GM23248 (cell line): ENCODE measurements at regions not wholly inside any gene's neighbourhood (a gene's known extent, or its start where the extent isn't known, plus 50 kb on each side); places are given as distances from the start of the nearest gene placed in this dataset.

Source experiments
- DNase-seq: peaks from one replicate; pipeline ENCODE4 v3.0.0-alpha.2; 2015
- H2AFZ ChIP-seq: fragments of 200-600 bp; sonication (generic); 2 replicates; pipeline ENCODE4 v1.6.1; 2016; ENCODE audit warnings: antibody characterized with exemption
- H3F3A ChIP-seq: fragments of 200-600 bp; sonication (generic); 2 replicates; pipeline ENCODE4 v1.6.1; 2016; ENCODE audit warnings: mild to moderate bottlenecking, antibody characterized with exemption, mixed run types; ENCODE audit not compliant: insufficient read depth
- H3K27ac ChIP-seq: fragments of 200-600 bp; sonication (generic); 2 replicates; pipeline ENCODE4 v1.5.1; 2016; ENCODE audit warnings: mild to moderate bottlenecking
- H3K27me3 ChIP-seq: fragments of 200-600 bp; sonication (generic); replicated peaks from 2 replicates; pipeline ENCODE4 v1.6.1; 2016; ENCODE audit warnings: mild to moderate bottlenecking; ENCODE audit not compliant: insufficient read depth
- H3K36me3 ChIP-seq: fragments of 200-600 bp; sonication (generic); 2 replicates; pipeline ENCODE4 v1.6.1; 2016; ENCODE audit warnings: low read depth, mild to moderate bottlenecking
- H3K4me1 ChIP-seq: fragments of 200-600 bp; sonication (generic); 2 replicates; pipeline ENCODE4 v1.6.1; 2016; ENCODE audit warnings: mild to moderate bottlenecking; ENCODE audit not compliant: insufficient read depth
- H3K4me2 ChIP-seq: fragments of 200-600 bp; sonication (generic); one replicate; pipeline ENCODE4 v1.6.1; 2016; ENCODE audit warnings: mild to moderate bottlenecking; ENCODE audit not compliant: unreplicated experiment
- H3K4me3 ChIP-seq: fragments of 200-600 bp; sonication (generic); 2 replicates; pipeline ENCODE4 v1.5.1; 2016; ENCODE audit warnings: mild to moderate bottlenecking
- H3K79me2 ChIP-seq: fragments of 200-600 bp; sonication (generic); 2 replicates; pipeline ENCODE4 v1.6.1; 2016; ENCODE audit warnings: mild to moderate bottlenecking; ENCODE audit not compliant: insufficient read depth
- H3K9ac ChIP-seq: fragments of 200-600 bp; sonication (generic); 2 replicates; pipeline ENCODE4 v1.6.1; 2016; ENCODE audit warnings: mild to moderate bottlenecking
- H3K9me2 ChIP-seq: fragments of 200-600 bp; sonication (generic); 2 replicates; pipeline ENCODE4 v1.6.1; 2016; ENCODE audit warnings: mixed run types, mild to moderate bottlenecking, moderate library complexity; ENCODE audit not compliant: insufficient read depth
- H3K9me3 ChIP-seq: fragments of 200-600 bp; sonication (generic); one replicate; pipeline ENCODE4 v1.6.1; 2017; ENCODE audit warnings: low read depth
- H4K20me1 ChIP-seq: fragments of 200-600 bp; sonication (generic); 2 replicates; pipeline ENCODE4 v1.6.0; 2016; ENCODE audit not compliant: insufficient read depth
- EZH2 ChIP-seq: fragments of 200-600 bp; sonication (generic); IDR thresholded peaks from 2 replicates; pipeline ENCODE4 v1.6.1; 2018; ENCODE audit warnings: antibody characterized with exemption, mild to moderate bottlenecking; ENCODE audit not compliant: insufficient read depth, poor library complexity, severe bottlenecking
- EZH2phosphoT487 ChIP-seq: fragments of 200-600 bp; sonication (generic); IDR thresholded peaks from 2 replicates; pipeline ENCODE4 v1.6.1; 2018; ENCODE audit warnings: antibody characterized with exemption, moderate library complexity, mild to moderate bottlenecking, low read depth; ENCODE audit not compliant: insufficient read depth
- WGBS, 2 experiments: methylation state at CpG; one replicate each; pipeline ENCODE4 v1.1.6; 2015 to 2017; ENCODE audit warnings: low lambda C conversion rate in 2 of 2, low coverage in 1 of 2; ENCODE audit errors: missing lambda C conversion rate in 2 of 2; 5-methylcytosine and 5-hydroxymethylcytosine counted together
- in situ Hi-C: fragments of 300-500 bp; cut with MboI; formaldehyde crosslinking; loops from 2 replicates; pipeline ENCODE4 v1.15.0; 2020

GRCh38 chr1:75991497-75992114, 59.4 kb upstream of the ASB17 start:
- H3F3A ChIP-seq = no peaks in the 10 kb centered on the region

GRCh38 chr1:75992312-75992711, 60.1 kb upstream of the ASB17 start:
- Histone ChIP-seq H3K9me3 (no peaks in the 10 kb centered on the region), H3K79me2 (no peaks in the 10 kb centered on the region), H3F3A (no peaks in the 10 kb centered on the region), H3K9me2 (no peaks in the 10 kb centered on the region), H2AFZ (no peak overlapping the region), H3K27ac (no peak overlapping the region), H3K4me2 (no peak overlapping the region), H3K9ac (no peak overlapping the region), H3K4me3 (no peak overlapping the region), H3K4me1 (no peaks in the 10 kb centered on the region), H3K27me3 (no peaks in the 10 kb centered on the region; the same call in 1 of the 2 replicates), H4K20me1 (no peaks in the 10 kb centered on the region), H3K36me3 (no peaks in the 10 kb centered on the region)
- DNase-seq = no peak
- 94 to 98% methylated on average over 3 of the region's 3 CpGs for WGBS, 2 experiments
- TF ChIP-seq EZH2 (no peak), EZH2phosphoT487 (no peak)
- in situ Hi-C loops = no loop called here

More at GRCh38 chr1:75991497-75992114, 59.4 kb upstream of the ASB17 start:
- WGBS, 2 experiments = 1 to 3% methylated on average over 8 of the region's 8 CpGs
- in situ Hi-C loops = no loop called here
- no peaks in the 10 kb centered on the region for H3K9me2 ChIP-seq
- H3K4me3 ChIP-seq = no peak overlapping the region
- TF ChIP-seq EZH2phosphoT487 (no peak), EZH2 (no peak)
- no peaks in the 10 kb centered on the region for H3K36me3 ChIP-seq
- no peak overlapping the region for H2AFZ ChIP-seq
- H3K27me3 ChIP-seq = no peaks in the 10 kb centered on the region; the same call in 1 of the 2 replicates
- no peaks in the 10 kb centered on the region for H3K9me3 ChIP-seq
- H4K20me1 ChIP-seq = no peaks in the 10 kb centered on the region
- no peaks in the 10 kb centered on the region for H3K4me1 ChIP-seq
- peak; percentile 89 for DNase-seq
- H3K79me2 ChIP-seq = no peaks in the 10 kb centered on the region
- no peak overlapping the region for H3K9ac ChIP-seq
- H3K4me2 ChIP-seq = no peak overlapping the region
- H3K27ac ChIP-seq = no peak overlapping the region

GRCh38 chr1:75993661-75994060, 61.5 kb upstream of the ASB17 start:
- H3K4me2 ChIP-seq = no peak overlapping the region
- H3K79me2 ChIP-seq = no peaks in the 10 kb centered on the region
- no peak overlapping the region for H2AFZ ChIP-seq
- no peak overlapping the region for H3K9ac ChIP-seq
- H3K4me1 ChIP-seq = no peaks in the 10 kb centered on the region
- in situ Hi-C loops = no loop called here
- TF ChIP-seq EZH2phosphoT487 = no peak
- no peak for TF ChIP-seq EZH2
- H3K4me3 ChIP-seq = no peak overlapping the region
- H3K36me3 ChIP-seq = no peaks in the 10 kb centered on the region
- H3K9me3 ChIP-seq = no peaks in the 10 kb centered on the region
- H3F3A ChIP-seq = no peaks in the 10 kb centered on the region
- H4K20me1 ChIP-seq = no peaks in the 10 kb centered on the region
- no peak for DNase-seq
- no peaks in the 10 kb centered on the region; the same call in 1 of the 2 replicates for H3K27me3 ChIP-seq
- no peaks in the 10 kb centered on the region for H3K9me2 ChIP-seq
- H3K27ac ChIP-seq = no peak overlapping the region

- no peaks in the 10 kb centered on the region for H3K9me3 ChIP-seq
- peak; percentile 73 for DNase-seq
Observed at GRCh38 chr1:75996196-75996595, 64.0 kb upstream of the ASB17 start.

GRCh38 chr1:75999034-75999433, 66.8 kb upstream of the ASB17 start:
- no peaks in the 10 kb centered on the region for H3K36me3 ChIP-seq
- no peaks in the 10 kb centered on the region for H3K4me1 ChIP-seq
- no peaks in the 10 kb centered on the region for H3K27me3 ChIP-seq
- H4K20me1 ChIP-seq = no peaks in the 10 kb centered on the region
- TF ChIP-seq EZH2phosphoT487 (no peak), EZH2 (no peak)
- no peaks in the 10 kb centered on the region for H3K79me2 ChIP-seq
- WGBS, 2 experiments = 52 to 63% methylated on average over 2 of the region's 2 CpGs
- in situ Hi-C loops = no loop called here
- H3K4me3 ChIP-seq = no peak overlapping the region
- no peaks in the 10 kb centered on the region for H3K9me2 ChIP-seq
- H3F3A ChIP-seq = no peaks in the 10 kb centered on the region
- no peak for DNase-seq
- no peaks in the 10 kb centered on the region for H3K9me3 ChIP-seq
- H3K27ac ChIP-seq = no peak overlapping the region
- no peak overlapping the region for H2AFZ ChIP-seq
- no peak overlapping the region for H3K4me2 ChIP-seq
- no peak overlapping the region for H3K9ac ChIP-seq

More at GRCh38 chr1:75996196-75996595, 64.0 kb upstream of the ASB17 start:
- H3K79me2 ChIP-seq = no peaks in the 10 kb centered on the region
- H4K20me1 ChIP-seq = no peaks in the 10 kb centered on the region
- no peak overlapping the region for H3K27ac ChIP-seq
- TF ChIP-seq EZH2 (no peak), EZH2phosphoT487 (no peak)
- 0% methylated on average over 1 of the region's 1 CpG for WGBS, 2 experiments
- H3F3A ChIP-seq = no peaks in the 10 kb centered on the region
- H3K36me3 ChIP-seq = no peaks in the 10 kb centered on the region
- in situ Hi-C loops = no loop called here
- no peaks in the 10 kb centered on the region for H3K27me3 ChIP-seq
- H2AFZ ChIP-seq = no peak overlapping the region
- no peak overlapping the region for H3K4me3 ChIP-seq
- no peak overlapping the region for H3K9ac ChIP-seq
- no peaks in the 10 kb centered on the region for H3K9me2 ChIP-seq
- H3K4me2 ChIP-seq = no peak overlapping the region
- no peaks in the 10 kb centered on the region for H3K4me1 ChIP-seq
